T1000 (cell line): ENCODE measurements at regions not wholly inside any gene's neighbourhood (a gene's known extent, or its start where the extent isn't known, plus 50 kb on each side); places are given as distances from the start of the nearest gene placed in this dataset.
"Not testable (repeated sequence)": the region's sequence is repeated elsewhere in the genome, so short reads cannot be mapped to it uniquely, and the experiment has no call there.

ENCODE experiments used
- DNase-seq: peaks from one replicate; lab custom pipeline; 2025; ENCODE audit warnings: mixed read lengths; lab: John Stamatoyannopoulos, UW

DNA sequence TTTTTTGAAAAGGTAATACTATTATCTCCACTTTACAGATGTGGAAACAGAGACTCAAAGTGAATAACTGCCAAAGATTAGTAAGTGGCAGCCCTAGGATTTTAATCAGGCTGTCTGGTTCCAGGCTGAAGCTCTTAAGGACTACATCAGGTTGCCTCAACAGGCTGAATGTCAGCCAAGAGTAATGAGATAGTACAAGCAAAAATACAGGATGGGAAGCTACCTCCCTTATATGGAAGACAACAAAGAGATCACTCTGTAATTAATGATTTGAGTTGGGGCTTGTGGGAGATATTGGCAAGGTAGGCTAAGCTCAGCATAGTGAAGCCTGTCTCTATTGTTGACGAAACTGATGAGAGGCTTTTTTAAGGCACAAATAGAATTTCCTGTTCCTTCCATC is 323.1 kb downstream of the KCNJ3 start:
- DNase-seq, result no peak

- DNase-seq, result no peak
Measured at GRCh38 chr2:155020246-155020645, 321.8 kb downstream of the KCNJ3 start.

GRCh38 chr2:155010925-155011324 is 312.4 kb downstream of the KCNJ3 start:
- DNase-seq, result no peak

DNA sequence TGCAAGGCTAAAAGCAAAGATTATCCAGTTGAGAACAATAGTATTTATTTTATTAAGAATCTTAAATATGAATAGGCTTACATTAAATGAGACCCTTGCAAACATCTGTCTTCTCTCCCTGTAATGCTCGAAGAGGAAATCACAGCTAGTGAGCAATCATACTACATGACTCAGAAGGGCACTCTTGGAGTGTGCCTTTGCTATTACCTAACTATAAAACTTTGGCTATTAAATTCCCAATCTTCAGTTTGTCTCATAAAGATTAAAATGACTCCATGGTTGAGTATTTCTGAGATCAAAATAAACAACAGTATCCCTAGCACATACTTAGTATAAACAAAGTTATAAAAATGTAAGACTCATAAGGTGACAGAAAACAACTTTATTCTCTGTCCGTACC is 296.9 kb downstream of the KCNJ3 start:
- no peak for DNase-seq

GRCh38 chr2:154992826-154993225 is 294.3 kb downstream of the KCNJ3 start:
- DNase-seq, result no peak

- no peak for DNase-seq
Measured at GRCh38 chr2:154978710-154979109, 280.2 kb downstream of the KCNJ3 start.

- peak; percentile 8 for DNase-seq
Measured at GRCh38 chr2:154978244-154978643, 279.7 kb downstream of the KCNJ3 start.

DNA sequence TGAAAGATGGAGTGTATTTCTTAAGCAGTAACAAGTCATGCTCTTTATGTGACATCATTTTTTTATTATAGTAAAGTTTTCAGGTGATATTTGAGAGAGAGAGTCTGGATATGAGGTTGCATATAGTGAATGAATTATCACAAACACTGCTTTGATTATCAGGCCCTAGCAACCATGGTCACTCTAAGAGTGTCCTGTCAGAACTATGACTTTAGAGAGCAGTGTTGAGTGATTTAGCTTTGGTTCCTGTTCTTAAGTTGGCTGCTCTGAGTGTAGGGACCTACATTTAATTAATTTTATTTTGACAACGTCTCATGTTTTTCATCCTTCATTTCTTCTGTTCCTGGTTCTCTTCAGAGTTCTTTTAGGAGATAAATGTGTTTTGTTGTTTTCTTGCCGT is 275.5 kb downstream of the KCNJ3 start:
- no peak for DNase-seq

DNA sequence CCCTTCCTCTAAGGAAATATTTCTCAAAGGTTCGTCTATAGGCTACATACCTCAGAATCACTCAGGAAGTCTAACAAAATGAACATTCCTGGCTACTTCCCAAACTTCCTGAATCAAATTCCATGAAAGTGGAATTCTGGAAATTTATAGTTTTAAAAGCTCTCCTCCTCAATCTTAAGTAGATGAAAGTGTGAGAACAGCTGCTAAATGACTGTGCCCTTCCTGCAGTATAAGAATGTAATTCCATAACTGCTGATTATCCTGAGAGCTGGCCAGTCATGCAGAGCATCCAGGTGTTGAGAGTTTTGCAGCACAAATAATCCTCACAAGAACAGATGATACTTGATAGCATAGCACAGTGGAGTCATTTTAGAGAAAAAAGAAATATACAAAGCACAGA is 265.0 kb downstream of the KCNJ3 start:
- DNase-seq, result no peak

GRCh38 chr2:154961676-154962075 is 263.2 kb downstream of the KCNJ3 start:
- DNase-seq, result no peak

GRCh38 chr2:154960802-154961583 is 262.5 kb downstream of the KCNJ3 start:
- no peak for DNase-seq

- no peak for DNase-seq
Measured at GRCh38 chr2:154952346-154952980, 254.0 kb downstream of the KCNJ3 start.

- not testable (repeated sequence) for DNase-seq
Measured at GRCh38 chr2:154947416-154947815, 248.9 kb downstream of the KCNJ3 start.

- DNase-seq, result no peak
Measured at GRCh38 chr2:154945984-154946383, 247.5 kb downstream of the KCNJ3 start.

DNA sequence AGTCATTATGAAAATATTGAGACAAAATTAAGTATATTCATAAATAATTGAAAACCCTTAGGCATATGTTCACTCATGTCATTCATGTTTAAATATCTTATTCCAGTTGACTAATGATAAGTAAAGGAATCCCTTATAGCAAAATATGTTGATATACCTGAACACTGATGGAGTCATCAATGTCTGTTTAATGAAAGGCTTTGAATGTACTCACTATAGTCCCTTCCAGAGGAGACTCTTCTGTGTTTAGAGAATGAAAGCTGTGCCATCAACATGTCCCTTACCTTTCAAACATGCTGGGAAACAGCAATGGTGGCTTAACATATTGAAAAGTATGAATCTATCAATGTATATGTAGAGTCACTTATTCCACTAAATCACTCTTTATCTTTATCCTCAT is 242.9 kb downstream of the KCNJ3 start:
- DNase-seq, result no peak

DNA sequence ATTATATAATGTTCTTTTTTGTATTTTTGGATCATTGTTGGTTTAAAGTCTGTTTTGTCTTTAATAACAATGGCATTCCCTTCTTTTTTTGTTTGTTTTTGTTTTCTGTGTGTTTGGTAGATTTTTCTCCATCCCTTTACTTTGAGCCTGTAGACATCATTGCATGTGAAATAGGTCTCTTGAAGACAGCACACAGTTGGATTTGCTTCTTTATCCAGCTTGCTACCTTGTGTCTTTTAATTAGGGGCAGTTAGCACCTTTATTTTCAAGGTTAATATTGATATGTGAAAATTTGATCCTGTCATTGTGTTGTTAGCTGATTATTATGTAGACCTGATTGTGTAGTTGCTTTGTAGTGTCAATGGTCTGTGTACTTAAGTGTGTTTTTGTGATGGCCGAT is 235.7 kb downstream of the KCNJ3 start:
- no peak for DNase-seq

DNA sequence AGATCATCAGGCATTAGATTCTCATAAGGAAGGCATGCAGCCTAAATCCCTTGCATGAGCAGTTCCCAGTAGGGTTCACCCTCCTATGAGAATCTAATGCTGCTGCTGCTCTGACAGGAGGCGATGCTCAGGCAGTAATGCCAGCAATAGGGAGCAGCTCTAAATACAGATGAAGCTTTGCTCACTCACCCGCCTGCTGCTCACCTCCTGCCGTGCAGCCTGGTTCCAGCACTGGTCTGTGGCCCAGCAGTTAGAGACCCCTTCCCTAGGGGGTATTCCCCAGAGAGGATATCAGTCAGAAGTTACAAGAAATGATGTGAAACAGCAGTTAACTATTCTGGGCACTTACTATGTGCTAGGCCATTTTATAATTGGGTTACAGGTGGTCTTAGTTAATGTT is 226.0 kb downstream of the KCNJ3 start:
- no peak for DNase-seq

DNA sequence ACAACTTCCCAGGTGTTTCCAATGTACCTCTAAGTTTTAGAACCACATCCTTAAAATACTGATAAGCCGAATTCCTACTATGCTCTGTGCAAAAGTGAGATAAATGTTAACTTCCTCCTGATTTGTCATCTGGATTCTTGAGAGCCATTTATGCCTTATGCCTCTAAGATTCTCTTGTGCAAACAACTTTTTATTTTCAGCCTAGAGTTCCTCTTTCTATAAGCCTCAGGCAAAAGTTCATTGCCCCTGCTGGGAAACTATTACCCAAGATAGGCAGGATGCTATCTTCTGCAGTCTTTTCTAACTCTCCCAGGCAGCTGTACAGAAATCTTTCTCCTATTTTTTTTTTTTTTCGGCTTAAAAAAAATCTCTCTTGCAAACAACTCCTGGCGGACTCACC is 216.1 kb downstream of the KCNJ3 start:
- no peak for DNase-seq

DNA sequence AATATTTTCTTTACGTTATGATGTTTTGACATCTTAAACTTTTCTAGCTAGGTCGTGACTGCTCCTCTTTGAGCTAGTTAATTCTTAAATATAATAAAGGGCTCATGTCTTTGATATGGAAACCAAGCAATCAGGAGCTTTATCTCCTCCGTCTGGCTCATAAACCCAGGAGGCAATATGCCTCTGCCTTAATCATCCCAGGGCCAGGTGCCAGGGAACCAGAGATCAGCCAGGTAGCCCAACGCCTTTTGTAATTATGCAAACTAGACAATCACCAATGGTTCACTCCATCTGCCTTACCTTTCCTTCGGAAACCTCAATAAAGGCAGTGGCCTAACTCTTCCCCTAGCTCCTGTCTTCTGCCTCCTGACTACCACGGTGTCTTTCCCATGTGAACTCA is 213.7 kb downstream of the KCNJ3 start:
- no peak for DNase-seq

DNA sequence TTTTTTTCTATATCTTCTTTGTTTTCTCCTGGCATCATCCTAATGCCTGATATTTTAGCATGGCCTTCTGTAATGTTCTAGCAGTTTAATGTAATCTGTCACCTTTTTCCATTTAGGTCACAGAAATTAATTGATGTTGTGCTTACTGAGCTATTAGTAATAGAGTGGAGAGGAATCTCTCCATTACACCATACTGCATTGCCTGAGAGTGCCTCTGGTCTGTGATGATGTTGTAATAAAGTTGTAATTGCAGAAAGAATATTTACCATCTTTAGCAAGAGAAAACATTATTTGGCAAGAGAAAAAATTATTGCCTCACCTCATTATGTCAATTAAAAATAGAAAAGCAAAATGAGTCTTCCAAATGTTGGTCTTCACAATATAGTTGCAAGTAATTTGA is 213.2 kb downstream of the KCNJ3 start:
- no peak for DNase-seq

- DNase-seq, result no peak
Measured at GRCh38 chr2:154910701-154911100, 212.2 kb downstream of the KCNJ3 start.

- no peak for DNase-seq
Measured at GRCh38 chr2:154908327-154908726, 209.8 kb downstream of the KCNJ3 start.
